Esophagus muscularis mucosa (tissue), 4 donors: ENCODE measurements at regions not wholly inside any gene's neighbourhood (a gene's known extent, or its start where the extent isn't known, plus 50 kb on each side); places are given as distances from the start of the nearest gene placed in this dataset.

Experiments
- DNase-seq: peaks from one replicate; pipeline ENCODE4 v3.0.0-alpha.2; 2017; ENCODE audit errors: extremely low spot score
- H3K27ac ChIP-seq, 4 donors: fragments of 200-600 bp; sonication (generic); replicated peaks in 1 of 4; 1 replicate in 3 of 4; 2 replicates in 1 of 4; pipeline ENCODE4 v1.5.1; 2016 to 2019; ENCODE audit warnings: mild to moderate bottlenecking in 1 of 4
- H3K27me3 ChIP-seq, 4 donors: fragments of 200-600 bp; sonication (generic); one replicate each; pipeline versions ENCODE4 v1.5.1 to v1.6.0; 2016 to 2019
- H3K36me3 ChIP-seq, 4 donors: fragments of 200-600 bp; sonication (generic); one replicate each; pipeline ENCODE4 v1.5.1; 2016 to 2019
- H3K4me1 ChIP-seq, 4 donors: fragments of 200-600 bp; sonication (generic); one replicate each; pipeline ENCODE4 v1.5.1; 2016 to 2019
- H3K4me3 ChIP-seq, 4 donors: fragments of 200-600 bp; sonication (generic); 1 replicate in 2 of 4; 2 replicates in 2 of 4; pipeline ENCODE4 v1.5.1; 2016 to 2019; ENCODE audit warnings: mild to moderate bottlenecking in 4 of 4, moderate library complexity in 1 of 4
- H3K9me3 ChIP-seq, 4 donors: fragments of 200-600 bp; sonication (generic); 1 replicate in 3 of 4; 2 replicates in 1 of 4; pipeline ENCODE4 v1.5.1; 2016 to 2019
- CTCF ChIP-seq, 3 experiments: fragments of 200-600 bp in 2 of 3; fragments of 450-650 bp in 1 of 3; sonication (generic) in 2 of 3; IDR thresholded peaks; one replicate each; pipeline ENCODE4 v1.5.1; 2017 to 2019; ENCODE audit warnings: antibody characterized with exemption in 3 of 3, mild to moderate bottlenecking in 2 of 3, moderate library complexity in 1 of 3
- EP300 ChIP-seq: sonication (generic); formaldehyde crosslinking; IDR thresholded peaks from one replicate; pipeline ENCODE4 v1.6.1; 2017; ENCODE audit warnings: antibody characterized with exemption
- POLR2A ChIP-seq: fragments of 450-650 bp; IDR thresholded peaks from one replicate; pipeline ENCODE4 v1.6.1; 2017; ENCODE audit warnings: antibody characterized with exemption, moderate library complexity, mild to moderate bottlenecking, low read depth
- POLR2AphosphoS5 ChIP-seq, 2 donors: sonication (generic); formaldehyde crosslinking; IDR thresholded peaks; one replicate each; pipeline ENCODE4 v1.6.1; 2017; ENCODE audit warnings: antibody characterized with exemption in 2 of 2
- WGBS: methylation state at CpG from one replicate; pipeline ENCODE4 v1.1.5; 2018; 5-methylcytosine and 5-hydroxymethylcytosine counted together
- intact Hi-C: fragments of 100-400 bp; cut with DNase I; formaldehyde crosslinking; loops from one replicate; pipeline ENCODE4 v1.15.1; 2023

DNA sequence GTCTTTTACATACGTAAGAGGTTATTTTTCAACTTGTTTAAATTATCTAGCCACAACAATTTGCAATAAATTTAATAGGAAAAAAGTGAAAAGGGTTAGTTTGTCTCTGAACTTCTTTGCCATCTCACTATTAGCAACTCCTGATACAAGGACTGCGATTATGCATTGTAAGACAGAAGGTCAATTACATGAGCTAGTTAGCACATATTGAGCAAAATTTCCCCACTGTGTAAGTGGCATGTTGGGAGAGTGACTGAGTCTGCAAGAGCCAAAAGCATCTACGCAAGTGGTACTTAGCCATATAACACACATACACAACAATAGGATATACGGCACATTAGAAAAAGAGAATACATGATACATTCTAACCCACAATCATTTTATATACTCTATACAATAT lies 927.2 kb downstream of the STPG2 start:
- Histone ChIP-seq H3K27ac (no peak overlapping the region), H3K4me1 (no peaks in the 10 kb centered on the region), H3K27me3 (no peaks in the 10 kb centered on the region), H3K9me3 (no peaks in the 10 kb centered on the region), H3K36me3 (no peaks in the 10 kb centered on the region), H3K4me3 (no peak overlapping the region)
- TF ChIP-seq POLR2A (no peak), EP300 (no peak), CTCF (IDR thresholded peaks at IDR 0.05) (no peak), POLR2AphosphoS5 (IDR thresholded peaks at IDR 0.05) (no peak)
- 80% methylated on average over 4 of the region's 4 CpGs for WGBS
- intact Hi-C loops, result no loop called here
- DNase-seq, result no peak

DNA sequence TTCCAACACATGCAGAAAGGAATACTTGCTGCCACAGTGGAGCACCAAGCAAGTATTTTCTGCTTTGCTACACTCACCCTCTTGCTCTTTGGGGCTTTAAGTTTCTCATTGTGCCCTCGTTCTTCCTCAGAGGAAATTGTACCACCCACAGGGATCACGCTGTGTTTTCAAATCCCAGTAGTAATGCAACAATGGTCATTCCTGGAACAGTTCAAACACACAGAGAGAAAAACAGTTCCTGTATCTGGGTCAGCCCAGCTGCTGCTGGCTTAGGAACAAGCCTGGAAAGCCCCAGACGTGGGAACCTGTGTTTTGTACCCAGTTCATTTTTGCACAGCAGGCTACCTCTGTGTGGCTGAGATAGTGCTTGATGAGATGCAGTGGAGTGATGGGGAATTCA lies 907.8 kb downstream of the STPG2 start:
- TF ChIP-seq EP300, result no peak
- no peak for TF ChIP-seq POLR2A
- TF ChIP-seq POLR2AphosphoS5 (IDR thresholded peaks at IDR 0.05), result no peak
- no peak for TF ChIP-seq CTCF (IDR thresholded peaks at IDR 0.05)
- 48% methylated on average over 3 of the region's 3 CpGs for WGBS
- no peak overlapping the region for H3K27ac ChIP-seq
- H3K36me3 ChIP-seq, result no peaks in the 10 kb centered on the region
- no peaks in the 10 kb centered on the region for H3K27me3 ChIP-seq
- no peaks in the 10 kb centered on the region for H3K4me1 ChIP-seq
- no peak overlapping the region for H3K4me3 ChIP-seq
- DNase-seq, result no peak
- intact Hi-C loops, result no loop called here
- no peaks in the 10 kb centered on the region for H3K9me3 ChIP-seq

DNA sequence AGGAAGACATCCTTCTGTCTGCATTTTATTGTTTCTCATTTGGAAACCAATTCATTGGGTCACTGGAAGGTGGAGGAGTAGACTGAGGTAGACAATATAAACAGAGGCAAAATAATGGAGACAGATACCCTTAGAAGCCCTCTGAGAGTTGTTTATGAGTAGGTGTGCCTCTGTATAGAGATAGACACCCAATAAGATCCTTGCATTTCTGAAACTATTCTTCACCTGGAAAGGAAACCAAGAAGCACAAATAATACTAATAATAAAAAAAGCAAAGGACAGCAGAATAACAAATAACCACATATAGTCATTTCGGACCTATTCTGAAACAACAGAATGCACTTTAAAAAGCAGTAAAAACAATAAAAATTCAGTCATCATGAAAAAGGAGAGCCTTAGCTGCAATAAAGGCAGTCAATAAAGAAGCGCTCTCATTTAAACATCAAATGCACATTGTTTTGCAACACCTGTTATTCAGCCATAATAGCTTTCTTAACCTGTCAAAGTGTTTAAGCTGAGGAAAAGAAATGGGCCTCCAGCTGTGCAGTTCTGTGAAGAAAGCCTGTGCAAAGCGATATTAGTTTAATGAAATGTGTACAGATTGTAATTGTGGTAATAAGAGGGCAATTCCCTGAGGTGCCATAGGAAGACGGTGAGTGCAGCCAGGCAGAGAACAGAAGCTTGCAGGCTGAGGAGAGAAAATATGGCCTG lies 904.2 kb downstream of the STPG2 start:
- Histone ChIP-seq H3K27ac (no peak overlapping the region), H3K4me3 (no peak overlapping the region), H3K4me1 (no peaks in the 10 kb centered on the region), H3K27me3 (no peaks in the 10 kb centered on the region), H3K9me3 (no peaks in the 10 kb centered on the region), H3K36me3 (no peaks in the 10 kb centered on the region)
- WGBS, result 59% methylated on average over 4 of the region's 4 CpGs
- intact Hi-C loops, result no loop called here
- DNase-seq, result no peak
- TF ChIP-seq POLR2A (no peak), POLR2AphosphoS5 (IDR thresholded peaks at IDR 0.05) (no peak)

DNA sequence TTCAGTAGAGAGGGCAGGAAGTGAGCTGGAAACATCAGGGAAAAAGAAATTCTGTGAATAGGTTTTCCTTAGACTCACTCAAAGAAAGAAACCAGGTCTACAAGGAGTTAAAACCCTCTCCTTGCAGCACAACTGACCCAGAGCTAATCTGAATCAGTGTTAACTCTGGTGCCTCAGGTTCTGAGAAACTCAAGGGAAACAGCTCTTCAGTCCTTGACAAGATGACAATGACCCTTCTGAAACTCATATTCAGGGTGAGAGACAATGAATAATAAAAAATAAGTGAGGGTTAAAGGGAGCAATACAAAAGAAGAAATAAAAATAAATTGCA lies 903.6 kb downstream of the STPG2 start:
- Histone ChIP-seq H3K36me3 (no peaks in the 10 kb centered on the region), H3K27ac (no peak overlapping the region), H3K4me3 (no peak overlapping the region), H3K4me1 (no peaks in the 10 kb centered on the region), H3K27me3 (no peaks in the 10 kb centered on the region), H3K9me3 (no peaks in the 10 kb centered on the region)
- DNase-seq, result no peak
- intact Hi-C loops, result no loop called here
- TF ChIP-seq EP300 (no peak), POLR2A (no peak), POLR2AphosphoS5 (IDR thresholded peaks at IDR 0.05) (no peak), CTCF (IDR thresholded peaks at IDR 0.05) (no peak)

DNA sequence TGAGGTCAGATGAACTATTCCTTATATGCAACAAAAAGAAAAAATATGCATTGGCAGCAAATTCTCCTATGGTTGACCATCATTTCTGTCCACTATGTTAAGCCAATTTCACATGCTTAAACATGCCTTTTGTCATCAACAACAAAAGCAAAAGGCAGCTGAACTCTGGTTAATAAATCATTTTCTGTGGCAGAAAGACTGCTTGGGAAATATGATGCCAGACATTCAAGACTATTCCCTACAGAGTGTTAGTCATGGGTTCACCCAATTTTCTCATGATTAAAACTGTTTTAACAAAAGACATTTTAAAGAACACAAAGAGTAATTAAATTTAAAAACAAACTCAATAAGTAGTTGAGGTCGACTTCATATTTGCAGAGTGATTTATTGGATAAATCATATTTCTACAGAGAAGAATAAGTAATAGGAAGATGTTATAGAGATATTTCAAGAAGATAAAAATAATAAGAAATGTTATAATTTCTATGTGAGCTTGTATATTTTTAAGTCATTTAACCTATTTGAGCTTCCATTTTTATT lies 890.6 kb downstream of the STPG2 start:
- 67% methylated on average over 1 of the region's 1 CpG for WGBS
- no peaks in the 10 kb centered on the region for H3K27me3 ChIP-seq
- TF ChIP-seq POLR2AphosphoS5 (IDR thresholded peaks at IDR 0.05) (no peak), CTCF (IDR thresholded peaks at IDR 0.05) (no peak), POLR2A (no peak), EP300 (no peak)
- H3K27ac ChIP-seq, result no peak overlapping the region
- no peaks in the 10 kb centered on the region for H3K4me1 ChIP-seq
- H3K36me3 ChIP-seq, result no peaks in the 10 kb centered on the region
- no peak for DNase-seq
- no peak overlapping the region for H3K4me3 ChIP-seq
- H3K9me3 ChIP-seq, result no peaks in the 10 kb centered on the region
- intact Hi-C loops, result no loop called here
